ENCODE measurements at regions not wholly inside any gene's neighbourhood (a gene's known extent, or its start where the extent isn't known, plus 50 kb on each side); places are given as distances from the start of the nearest gene placed in this dataset.

DNA sequence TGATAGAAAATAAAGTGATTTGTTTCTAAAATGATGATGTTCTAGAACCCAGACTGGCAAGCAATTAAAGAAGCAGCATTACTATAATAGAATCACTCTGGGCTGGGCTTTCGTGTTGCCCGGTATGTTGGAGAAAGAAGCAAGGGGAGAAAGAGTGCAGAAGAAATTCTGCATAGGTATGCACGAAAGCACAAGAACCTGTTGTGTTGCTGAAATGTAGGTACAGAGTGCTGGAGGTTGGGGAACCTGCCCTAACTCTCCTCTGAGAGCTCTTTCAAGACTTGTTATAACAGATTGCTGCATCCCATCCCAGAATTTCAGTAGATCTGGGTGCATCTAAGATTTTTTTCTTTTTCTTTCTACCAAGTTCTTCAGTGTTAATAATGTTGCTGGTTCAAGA, 95.7 kb upstream of the DACH1 start:
- ATAC-seq (ENCODE audit: low read depth) (no peak), DNase-seq (no peak)
- H3K9me3 Mint-ChIP-seq, result peaks cover 6% of the 10 kb centered on the region
- H3K4me1 Mint-ChIP-seq, result peaks cover 2% of the 10 kb centered on the region
- TF ChIP-seq, protein P1, sequence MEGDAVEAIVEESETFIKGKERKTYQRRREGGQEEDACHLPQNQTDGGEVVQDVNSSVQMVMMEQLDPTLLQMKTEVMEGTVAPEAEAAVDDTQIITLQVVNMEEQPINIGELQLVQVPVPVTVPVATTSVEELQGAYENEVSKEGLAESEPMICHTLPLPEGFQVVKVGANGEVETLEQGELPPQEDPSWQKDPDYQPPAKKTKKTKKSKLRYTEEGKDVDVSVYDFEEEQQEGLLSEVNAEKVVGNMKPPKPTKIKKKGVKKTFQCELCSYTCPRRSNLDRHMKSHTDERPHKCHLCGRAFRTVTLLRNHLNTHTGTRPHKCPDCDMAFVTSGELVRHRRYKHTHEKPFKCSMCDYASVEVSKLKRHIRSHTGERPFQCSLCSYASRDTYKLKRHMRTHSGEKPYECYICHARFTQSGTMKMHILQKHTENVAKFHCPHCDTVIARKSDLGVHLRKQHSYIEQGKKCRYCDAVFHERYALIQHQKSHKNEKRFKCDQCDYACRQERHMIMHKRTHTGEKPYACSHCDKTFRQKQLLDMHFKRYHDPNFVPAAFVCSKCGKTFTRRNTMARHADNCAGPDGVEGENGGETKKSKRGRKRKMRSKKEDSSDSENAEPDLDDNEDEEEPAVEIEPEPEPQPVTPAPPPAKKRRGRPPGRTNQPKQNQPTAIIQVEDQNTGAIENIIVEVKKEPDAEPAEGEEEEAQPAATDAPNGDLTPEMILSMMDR (IDR thresholded peaks at IDR 0.05), result no peak
- POLR2A ChIA-PET, result no interaction called here
- H3K27ac Mint-ChIP-seq, result no peak overlapping the region
- no peaks in the 10 kb centered on the region for H3K27me3 Mint-ChIP-seq
- H3K4me3 Mint-ChIP-seq, result no peak overlapping the region
- H3K36me3 Mint-ChIP-seq (ENCODE audit: low read depth), result no peaks in the 10 kb centered on the region
- CTCF ChIA-PET, result no interaction called here
- intact Hi-C loops (cut with micrococcal nuclease), result no loop called here

DNA sequence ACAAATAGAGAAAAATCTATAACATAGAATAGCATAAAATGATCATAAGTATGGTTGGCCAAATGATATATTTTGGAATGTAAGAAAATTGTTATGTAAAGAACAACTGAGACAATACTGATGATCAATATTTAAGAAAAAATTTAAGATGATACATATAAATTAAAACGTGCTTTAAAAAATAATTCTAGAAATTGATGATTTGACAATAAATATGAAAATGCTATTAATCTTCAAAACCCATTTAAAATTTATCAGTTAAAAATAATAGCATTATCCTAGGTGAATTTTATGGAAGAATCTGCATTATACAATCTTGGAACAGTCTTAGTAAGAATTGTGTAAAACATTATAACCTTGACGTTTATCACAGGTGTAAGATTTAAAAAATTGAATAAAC, 95.1 kb upstream of the DACH1 start:
- TF ChIP-seq, protein P1 (IDR thresholded peaks at IDR 0.05), result no peak
- Mint-ChIP-seq H3K27ac (no peak overlapping the region), H3K4me3 (no peak overlapping the region), H3K9me3 (peaks cover 6% of the 10 kb centered on the region), H3K27me3 (no peaks in the 10 kb centered on the region), H3K4me1 (peaks cover 2% of the 10 kb centered on the region), H3K36me3 (ENCODE audit: low read depth) (no peaks in the 10 kb centered on the region)
- intact Hi-C loops (cut with micrococcal nuclease), result no loop called here
- DNase-seq (no peak), ATAC-seq (ENCODE audit: low read depth) (no peak)
- POLR2A ChIA-PET, result no interaction called here
- CTCF ChIA-PET, result no interaction called here

DNA sequence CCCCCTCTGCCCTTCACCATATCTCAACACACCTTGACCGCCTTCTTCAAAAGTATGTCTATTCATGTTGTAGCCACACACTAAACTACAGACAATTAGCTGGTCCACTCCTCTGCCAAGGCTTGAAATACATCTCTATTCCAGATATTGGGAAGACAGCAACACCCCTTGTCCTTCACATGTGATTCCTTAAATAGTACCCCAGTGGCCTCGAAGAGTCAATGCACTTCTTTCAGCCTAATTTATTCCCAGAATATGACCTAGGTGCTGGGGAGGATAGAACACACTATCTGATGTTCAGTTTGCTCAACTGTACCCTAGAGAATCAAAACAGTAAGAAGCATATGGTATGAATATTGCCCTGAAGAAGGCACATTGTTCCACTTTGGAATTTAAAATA, 82.4 kb upstream of the DACH1 start:
- ATAC-seq (ENCODE audit: low read depth) (no peak), DNase-seq (no peak)
- TF ChIP-seq, protein P1 (IDR thresholded peaks at IDR 0.05), result no peak
- POLR2A ChIA-PET, result no interaction called here
- no peaks in the 10 kb centered on the region for H3K27me3 Mint-ChIP-seq
- H3K4me3 Mint-ChIP-seq, result no peak overlapping the region
- H3K36me3 Mint-ChIP-seq (ENCODE audit: low read depth), result no peaks in the 10 kb centered on the region
- no peak overlapping the region for H3K27ac Mint-ChIP-seq
- peaks cover 3% of the 10 kb centered on the region for H3K9me3 Mint-ChIP-seq
- intact Hi-C loops (cut with micrococcal nuclease), result no loop called here
- no peaks in the 10 kb centered on the region for H3K4me1 Mint-ChIP-seq
- CTCF ChIA-PET, result no interaction called here

DNA sequence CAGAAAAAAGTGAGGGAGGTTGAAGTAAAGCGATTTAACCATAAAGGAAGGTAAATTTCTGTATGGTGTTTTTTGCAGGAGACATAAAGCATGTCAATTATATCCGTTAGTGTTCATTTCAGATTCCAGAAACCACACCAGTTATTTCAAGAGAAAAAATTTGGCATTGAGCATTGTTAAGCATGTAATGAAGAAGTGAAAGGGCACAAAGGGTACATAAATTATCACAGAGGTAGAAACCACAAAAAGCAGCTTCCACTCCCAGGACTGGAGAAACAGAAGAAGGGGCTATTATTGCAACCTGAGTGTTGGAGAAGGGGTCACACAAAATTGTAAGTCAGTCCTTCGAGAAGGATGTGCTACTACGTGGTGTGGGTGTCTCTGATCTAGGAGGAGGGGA, 72.2 kb upstream of the DACH1 start:
- no peaks in the 10 kb centered on the region for H3K27me3 Mint-ChIP-seq
- ChIA-PET POLR2A (no interaction called here), CTCF (no interaction called here)
- ATAC-seq (ENCODE audit: low read depth), result no peak
- no peaks in the 10 kb centered on the region for H3K4me1 Mint-ChIP-seq
- TF ChIP-seq, protein P1 (IDR thresholded peaks at IDR 0.05), result no peak
- DNase-seq, result no peak
- H3K36me3 Mint-ChIP-seq (ENCODE audit: low read depth), result no peaks in the 10 kb centered on the region
- H3K9me3 Mint-ChIP-seq, result no peaks in the 10 kb centered on the region
- intact Hi-C loops (cut with micrococcal nuclease), result no loop called here
- H3K27ac Mint-ChIP-seq, result no peak overlapping the region
- H3K4me3 Mint-ChIP-seq, result no peak overlapping the region

DNA sequence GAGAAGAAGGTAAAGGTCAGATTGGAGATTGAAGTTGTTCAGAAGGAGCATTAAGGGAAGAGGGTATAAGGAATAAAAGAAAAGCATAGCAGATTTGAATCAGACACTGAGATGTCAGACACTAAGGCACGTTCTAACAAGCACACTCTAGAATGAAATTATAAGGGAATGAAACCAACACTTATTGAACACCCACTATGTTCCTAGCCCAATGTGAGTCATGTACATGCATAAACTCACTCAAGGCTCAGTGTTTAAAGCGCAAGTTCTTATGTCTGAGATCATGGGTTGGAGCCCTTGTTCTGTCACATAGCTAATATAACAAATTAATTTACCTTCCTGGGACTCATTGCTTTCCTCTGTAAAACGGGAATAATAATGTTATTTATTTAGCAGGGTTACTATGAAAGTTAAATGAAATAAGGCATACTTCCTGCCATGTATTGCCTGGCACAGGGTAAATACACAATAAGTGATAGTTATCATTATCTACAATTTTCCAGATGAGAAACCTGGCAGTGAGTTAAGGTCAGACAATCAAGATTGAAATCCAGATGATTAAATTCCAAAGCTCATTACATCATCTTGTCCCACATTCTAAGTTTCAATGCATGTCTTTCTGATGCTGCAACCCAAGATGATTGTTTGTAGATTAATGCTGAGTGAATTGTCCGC, 68.3 kb upstream of the DACH1 start:
- ChIA-PET POLR2A (no interaction called here), CTCF (no interaction called here)
- Mint-ChIP-seq H3K9me3 (peaks cover 3% of the 10 kb centered on the region), H3K36me3 (ENCODE audit: low read depth) (no peaks in the 10 kb centered on the region), H3K4me1 (no peaks in the 10 kb centered on the region), H3K27ac (no peak overlapping the region), H3K27me3 (no peaks in the 10 kb centered on the region), H3K4me3 (no peak overlapping the region)
- ATAC-seq (ENCODE audit: low read depth) (no peak), DNase-seq (no peak)
- intact Hi-C loops (cut with micrococcal nuclease), result no loop called here
- TF ChIP-seq, protein P1 (IDR thresholded peaks at IDR 0.05), result no peak

Measured in activated B cell treated with CpG ODN at 0.5 μM for 24 hours (primary cell).